Bone marrow (tissue), 2 donors: ENCODE measurements at regions not wholly inside any gene's neighbourhood (a gene's known extent, or its start where the extent isn't known, plus 50 kb on each side); places are given as distances from the start of the nearest gene placed in this dataset.

Source experiments
- DNase-seq, 2 donors: peaks; one replicate each; lab custom pipeline; 2025; lab: John Stamatoyannopoulos, UW

DNA sequence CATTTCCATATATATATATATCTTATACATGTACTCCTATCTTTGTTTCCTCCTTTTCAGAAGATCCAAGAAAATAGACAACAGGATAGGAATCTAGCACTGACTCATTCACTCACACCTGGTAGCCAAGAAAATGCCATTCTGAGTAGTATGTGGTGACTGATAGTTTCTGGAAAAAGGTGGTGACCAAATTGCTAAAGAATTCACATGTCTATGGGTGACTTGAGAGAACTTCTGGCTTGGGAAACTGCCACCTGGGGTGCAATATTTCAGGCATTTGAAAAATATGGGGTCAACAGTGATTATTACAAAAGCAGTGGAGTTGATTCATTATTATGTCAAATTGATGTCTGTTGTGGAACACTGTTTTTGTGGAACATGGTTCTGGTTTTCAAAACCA is 605.1 kb downstream of the PCDH18 start:
- no peak for DNase-seq

DNA sequence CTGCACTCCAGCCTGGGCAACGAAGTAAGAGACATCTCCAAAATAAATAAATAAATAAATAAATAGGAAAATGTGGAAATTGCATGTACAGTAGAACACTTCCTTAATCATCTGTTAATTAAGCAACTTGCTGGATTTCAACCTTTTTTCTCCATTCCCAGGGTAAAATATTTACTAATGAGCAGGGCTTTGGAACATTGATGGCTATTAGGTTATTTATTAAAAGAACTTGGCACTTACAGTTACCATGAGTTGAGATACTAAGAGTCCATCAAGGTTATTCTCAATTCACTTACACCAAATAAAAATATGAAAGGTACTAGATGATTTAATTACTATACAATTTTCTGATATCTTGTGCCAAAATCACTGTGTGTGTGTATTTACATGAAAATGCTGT is 607.1 kb downstream of the PCDH18 start:
- DNase-seq, result no peak

DNA sequence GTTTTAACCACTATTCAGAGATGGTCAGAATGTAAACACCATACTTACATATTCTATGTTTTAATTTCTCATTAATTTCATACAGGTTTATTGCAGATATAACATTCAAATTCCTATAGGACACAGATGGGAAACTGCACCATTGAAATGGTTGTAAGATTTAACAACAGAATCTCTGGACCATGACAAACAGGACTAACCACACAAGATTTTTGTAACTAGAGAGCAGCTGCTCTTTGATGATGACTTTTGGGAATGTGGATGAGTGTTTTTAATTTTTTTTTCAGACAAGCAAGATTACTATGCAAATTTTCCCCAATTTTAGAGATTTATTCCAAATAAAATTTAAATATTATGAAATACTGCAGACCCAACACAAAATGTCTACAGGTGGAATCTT is 610.2 kb downstream of the PCDH18 start:
- no peak for DNase-seq

DNA sequence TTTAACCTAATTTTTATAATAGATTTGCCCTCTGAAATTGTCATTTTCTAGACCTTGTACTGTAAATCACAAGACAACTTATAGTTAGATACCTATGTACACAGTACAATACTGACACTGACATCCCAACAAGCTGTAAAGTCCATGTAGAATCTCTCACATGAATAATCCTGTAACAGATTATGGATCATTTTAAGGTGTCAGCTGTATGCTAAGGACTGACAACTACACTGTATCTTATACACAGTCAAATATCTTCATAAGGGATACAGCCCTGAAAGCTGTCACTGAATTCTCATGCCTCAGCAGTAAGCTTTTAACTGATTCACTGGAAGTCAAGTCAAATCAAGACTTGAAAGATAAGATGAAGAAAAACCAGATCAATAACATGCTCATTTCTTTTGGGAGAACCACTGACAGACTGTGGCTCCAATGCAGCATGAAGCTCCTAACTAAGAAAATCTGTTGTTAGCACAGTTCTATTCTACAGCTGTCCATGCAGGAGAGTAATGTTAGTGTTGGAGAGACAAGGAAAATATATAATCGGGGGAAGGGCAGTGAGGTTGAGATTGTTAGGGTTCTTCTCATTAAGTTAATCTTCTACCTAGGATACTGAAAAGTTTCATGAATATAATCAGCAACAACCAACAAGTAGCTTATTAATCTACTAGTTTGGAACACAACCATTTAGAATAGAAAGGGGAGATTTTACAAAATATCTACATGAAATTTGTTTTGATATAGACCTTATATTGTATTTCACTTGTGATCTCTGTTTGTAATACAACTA is 612.0 kb downstream of the PCDH18 start:
- no peak for DNase-seq

DNA sequence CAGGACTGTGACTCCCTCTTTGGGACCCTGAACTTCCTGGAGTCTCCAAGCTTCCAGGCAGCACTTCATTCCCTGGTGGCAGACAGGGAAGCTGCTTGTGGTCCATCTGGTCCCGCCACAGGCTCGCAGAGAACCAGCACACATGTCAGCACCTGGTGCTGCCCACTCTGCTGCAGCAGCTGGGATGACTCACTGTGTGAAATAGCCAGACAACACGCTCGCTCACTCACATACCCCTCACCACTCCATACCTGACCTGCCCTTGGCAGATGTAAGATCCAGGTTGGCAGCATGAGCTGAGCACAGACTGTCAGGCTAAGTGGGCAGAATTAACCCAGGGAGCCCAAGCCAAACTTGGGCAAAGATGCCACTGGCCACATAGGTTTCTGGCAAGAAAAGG is 613.5 kb downstream of the PCDH18 start:
- DNase-seq, result no peak

DNA sequence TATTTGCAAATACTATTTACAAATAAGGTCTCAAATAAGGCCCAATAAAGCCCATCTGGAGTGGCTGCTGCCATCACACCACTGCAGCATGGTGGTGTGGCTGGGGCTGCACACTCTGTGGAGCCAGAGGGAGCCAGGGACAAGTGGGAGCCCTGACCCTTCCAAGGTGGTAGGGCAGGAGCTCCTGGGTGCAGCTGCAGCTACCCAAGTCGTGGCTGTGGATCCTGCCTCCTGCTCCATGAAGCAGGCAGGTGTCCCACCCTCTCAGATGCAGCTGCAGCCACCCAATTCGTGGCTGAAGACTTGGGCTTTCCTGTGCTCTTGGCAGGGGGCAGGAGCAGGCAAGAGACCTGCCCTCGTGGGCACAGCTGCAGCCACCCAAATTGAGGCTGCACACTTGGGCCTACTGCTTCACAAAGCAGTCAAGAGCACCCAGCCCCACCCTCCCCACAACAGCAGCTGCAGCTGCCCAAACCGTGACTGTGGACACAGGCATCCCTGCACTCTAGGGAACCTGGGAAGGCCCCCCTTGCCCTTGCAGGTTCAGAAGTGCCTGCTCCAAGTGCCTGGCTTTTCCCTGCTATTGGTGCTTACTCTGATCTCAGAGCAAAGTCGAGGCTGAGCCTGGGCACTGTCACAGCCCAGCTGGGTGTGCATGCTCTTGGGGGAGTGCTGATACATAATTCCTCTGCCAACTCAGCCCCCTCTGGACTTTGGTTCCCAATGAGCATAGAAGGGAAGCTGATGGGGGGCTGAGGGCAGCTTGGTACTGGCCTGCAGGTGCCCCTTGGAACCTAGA is 614.8 kb downstream of the PCDH18 start:
- no peak for DNase-seq

DNA sequence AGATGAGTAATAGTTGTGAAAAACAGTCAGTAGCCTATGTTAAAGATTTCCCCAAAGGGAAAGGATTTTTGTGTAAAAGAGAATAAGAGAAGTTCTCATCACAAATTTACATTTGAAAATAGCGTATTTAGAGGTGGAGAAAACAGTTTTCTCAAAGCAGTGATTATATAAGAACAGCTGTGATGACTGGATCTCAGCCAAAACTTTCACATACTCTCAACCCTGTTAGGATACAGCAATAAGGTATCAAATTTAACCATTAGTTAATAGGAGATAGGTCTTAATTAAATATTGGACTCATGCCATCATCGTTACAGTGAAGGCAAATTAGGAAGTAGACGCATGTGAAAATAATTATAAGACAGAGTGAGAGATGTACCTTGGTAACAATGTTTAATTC is 622.7 kb downstream of the PCDH18 start:
- DNase-seq, result no peak

DNA sequence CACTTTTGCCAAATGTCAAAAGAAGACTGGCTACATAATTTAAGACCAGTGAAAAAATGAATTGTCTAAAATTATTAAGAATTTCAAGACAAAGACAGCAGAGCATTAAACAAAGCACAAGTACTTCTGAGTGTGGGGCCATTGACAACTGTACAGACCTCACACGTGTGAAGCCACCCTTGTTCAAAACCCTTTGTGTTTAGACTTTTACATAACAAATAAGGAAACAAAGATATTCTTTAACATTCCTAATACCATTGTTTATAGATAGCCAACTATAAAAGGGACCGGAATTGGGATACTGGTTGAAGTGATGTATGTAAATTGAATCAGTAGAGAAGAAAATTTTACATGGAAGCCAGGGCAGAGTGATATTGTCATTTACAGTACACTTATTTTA is 624.2 kb downstream of the PCDH18 start:
- no peak for DNase-seq

DNA sequence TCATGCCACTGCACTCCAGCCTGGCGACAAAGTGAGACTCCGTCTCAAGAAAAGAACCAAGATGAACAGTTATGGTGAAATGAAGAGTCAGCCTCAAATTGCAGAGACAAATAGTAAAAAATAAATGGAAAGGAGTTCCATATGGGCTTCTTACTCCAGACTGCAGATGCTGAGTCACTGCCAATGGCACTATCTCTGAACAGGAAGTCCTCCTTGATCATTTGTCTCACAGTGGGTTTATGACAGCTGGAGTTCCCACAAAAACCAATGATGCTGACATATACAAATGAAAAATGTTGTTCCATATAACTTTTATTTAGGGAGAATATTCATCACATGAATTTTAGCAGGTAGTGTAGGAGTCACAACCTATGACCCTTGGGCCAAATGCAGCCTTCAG is 631.6 kb downstream of the PCDH18 start:
- peak in 1 of 2 donors; percentile 4 for DNase-seq

DNA sequence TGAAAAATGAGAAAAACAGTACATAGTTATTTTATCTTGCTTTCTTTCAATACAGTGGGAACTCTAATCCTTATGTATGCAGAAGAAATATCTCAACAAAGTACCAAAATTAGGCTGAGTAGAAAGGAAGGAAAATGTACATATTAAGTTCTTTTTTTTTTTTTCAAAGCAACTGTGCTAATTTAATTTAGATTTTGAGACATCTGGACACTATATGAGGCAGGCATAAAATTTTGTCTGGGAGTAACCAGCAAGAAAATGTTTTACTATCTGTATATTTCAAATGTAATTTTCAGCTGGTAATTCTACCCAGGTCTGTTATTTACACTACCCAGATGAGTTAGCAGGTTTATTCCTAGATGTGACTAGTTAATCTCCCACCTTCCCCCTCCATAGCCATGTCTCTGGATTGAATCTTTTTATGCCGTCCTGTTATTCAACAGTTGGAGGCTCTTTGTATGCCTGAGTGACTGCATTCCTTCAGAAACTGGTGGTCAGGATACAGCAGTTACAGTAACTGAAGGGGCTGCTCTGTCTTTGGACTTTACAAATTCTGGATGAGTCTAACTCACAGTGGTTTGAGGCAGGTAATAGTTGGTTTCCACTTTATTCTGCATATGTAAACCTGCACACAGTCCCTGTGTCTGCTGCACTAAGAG is 633.6 kb downstream of the PCDH18 start:
- DNase-seq, result no peak

DNA sequence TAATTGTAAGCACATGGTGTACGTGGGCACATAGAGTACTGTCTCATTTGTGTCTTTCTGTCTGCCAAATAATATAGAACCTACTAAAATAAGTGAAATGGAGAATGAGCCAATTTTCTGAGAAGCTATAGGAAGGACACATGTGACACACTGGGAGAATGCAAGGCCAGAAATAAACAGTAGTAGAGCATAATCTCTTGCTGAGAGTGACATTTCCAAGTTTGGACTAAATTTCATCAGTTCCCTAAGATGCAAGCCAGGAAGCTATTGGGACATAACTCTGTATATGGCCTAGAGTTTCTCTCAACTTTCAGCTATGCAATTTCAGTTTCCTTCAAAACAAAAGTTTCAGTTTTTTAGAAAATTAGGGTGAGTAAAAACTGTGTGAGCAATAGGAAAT is 638.7 kb downstream of the PCDH18 start:
- DNase-seq, result no peak

DNA sequence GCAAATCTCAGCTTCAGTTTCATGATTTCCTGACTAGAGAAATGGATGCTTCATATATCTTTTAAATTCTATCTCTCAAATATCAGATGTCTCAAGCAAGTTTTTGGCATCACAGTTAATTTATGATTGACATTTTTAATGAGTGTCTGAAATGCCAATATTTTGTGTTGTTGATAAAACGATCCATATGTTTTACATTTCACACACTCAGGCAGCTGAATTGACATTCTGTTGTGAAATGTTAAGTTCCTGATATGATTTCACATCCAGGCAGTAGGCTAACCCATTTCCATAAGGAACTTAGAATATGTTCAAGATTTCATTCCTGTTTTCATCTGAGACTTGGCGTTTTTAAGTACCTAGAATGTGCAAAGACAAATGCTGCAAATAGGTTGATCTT is 650.6 kb downstream of the PCDH18 start:
- no peak for DNase-seq

DNA sequence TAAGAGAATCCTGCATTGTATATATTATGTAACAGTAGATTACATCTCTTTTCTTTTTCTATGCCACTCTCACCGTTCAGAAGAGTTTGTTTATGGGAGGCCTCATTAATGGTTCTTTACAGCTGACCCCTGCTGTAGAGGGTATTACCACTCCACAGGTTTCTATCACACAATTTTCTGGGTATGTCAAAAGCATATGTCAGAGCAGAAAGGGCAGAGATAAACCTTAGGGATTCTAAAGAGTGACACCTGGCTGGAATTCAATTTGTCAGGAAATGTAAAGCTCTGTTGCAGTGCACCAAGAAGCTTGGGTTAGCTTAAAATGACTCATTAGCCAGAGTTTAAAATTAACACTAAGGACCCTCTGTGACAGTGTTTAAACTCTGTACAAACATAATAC is 658.7 kb downstream of the PCDH18 start:
- no peak for DNase-seq

DNA sequence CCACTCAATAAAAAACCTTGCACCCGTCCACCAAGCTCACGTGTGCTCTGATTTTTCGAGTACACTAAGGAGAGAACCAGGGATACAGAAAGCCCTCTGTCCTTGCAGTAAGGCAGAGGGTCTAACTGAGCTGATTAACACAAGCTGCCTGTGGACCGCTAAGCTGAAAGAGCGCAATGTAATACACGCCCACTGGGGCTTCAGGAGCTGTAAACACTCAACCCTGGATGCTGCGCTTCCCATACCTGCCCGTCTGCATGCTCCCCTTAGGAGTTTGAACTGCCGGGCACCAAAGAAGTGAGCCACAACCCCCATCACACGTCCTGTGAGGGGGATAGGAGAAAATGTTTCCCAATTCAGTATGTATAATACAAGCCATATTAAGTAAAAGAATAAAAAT is 664.8 kb downstream of the PCDH18 start:
- DNase-seq, result no peak

DNA sequence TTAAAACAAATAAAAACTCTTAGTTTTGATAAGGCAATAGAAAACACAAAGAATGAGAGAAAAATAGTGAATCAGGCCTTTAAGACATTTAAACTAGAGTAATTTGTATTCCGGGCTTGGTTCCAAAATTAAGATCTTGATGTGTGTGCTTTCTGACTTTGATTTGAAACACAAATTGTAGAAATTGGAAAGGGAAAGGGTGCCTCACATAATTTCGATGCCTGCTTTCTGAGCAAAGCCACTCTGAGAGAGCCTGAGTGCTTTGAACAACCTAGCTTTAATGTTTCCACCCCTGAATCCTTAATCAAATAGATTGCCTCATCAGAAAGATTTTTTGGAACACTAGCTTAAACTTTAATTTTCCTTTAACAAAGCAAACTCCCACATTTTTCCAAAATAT is 666.8 kb downstream of the PCDH18 start:
- no peak for DNase-seq

DNA sequence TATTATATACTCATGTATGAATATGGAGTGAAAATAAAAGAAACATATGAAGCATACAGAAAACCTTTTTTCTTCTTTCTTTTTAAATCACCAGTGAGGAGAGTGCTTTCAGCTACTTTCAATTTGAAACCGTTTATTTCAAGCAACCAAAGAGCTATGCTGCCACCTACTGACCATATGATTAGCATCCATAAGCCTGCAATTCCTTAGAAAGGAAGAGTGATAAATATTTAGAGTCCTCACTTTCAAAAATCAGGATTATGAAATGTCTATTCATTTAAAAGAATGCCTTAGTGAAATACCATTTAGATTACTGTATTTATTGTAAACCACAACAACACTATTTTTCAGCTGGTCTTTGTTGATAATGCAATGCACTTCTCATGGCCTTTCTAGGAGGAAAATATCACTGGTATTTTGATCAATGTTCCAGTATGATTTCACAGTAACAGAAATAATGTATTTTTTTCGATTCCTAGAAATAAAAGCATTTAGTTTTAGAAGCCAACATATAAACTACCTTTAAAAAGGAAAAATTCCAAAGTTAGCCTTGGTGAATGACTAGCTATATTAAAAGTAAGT is 667.6 kb downstream of the PCDH18 start:
- DNase-seq, result peak in 1 of 2 donors; percentile 45

DNA sequence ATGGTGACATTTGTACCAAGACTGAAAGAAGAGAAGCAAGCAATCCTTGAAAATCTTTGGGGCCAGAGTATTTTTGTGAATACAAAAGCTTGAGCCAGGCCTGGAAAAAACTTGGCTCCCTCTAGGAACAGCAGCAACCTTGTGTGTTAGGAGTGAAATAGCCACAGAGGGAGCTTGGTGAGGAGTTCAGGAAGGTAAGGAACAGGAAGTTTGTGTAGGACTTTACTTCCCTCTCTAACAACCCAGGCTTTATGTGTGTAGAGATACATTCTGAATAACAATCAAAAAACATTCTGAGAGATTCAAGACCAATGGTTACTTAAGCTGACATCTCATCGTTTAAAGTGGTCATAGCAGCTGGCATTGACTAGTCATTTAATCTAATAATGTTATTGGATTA is 668.5 kb downstream of the PCDH18 start:
- no peak for DNase-seq

DNA sequence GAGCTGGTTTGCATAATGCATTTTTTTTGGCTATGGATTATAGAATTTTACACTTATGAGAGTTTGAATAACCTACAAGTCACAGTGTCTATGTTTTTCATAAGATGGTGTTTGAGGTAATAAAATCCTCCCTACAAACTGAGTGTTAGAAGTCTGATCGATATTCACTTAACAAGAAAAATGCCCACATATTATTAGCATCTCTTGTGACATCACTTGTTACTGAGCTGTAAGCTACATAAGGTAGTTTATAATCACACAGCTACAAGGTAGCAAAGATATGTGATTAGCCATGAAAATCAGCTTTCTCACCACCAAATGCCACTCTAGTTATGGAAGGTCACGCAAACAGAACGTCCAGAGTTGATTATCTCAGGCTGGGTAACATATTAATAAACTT is 669.6 kb downstream of the PCDH18 start:
- no peak for DNase-seq

DNA sequence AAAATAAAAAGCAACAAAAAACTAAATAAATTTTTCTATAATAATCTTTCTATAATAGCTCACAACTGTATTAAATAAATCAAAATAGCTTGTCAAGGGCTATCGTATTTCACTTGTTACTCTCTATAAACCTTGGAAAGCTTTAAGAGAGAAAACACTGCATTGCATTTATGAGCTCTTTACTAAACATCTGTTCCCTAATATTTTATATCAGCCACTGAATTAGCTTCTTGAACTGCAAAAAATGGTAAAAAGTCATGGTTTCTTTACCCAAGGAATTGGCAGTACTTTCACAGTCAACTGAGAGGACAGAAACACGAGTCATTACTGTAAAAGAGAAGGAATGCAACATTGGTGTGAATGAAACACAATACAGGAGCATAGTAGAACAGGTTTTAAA is 671.2 kb downstream of the PCDH18 start:
- no peak for DNase-seq

DNA sequence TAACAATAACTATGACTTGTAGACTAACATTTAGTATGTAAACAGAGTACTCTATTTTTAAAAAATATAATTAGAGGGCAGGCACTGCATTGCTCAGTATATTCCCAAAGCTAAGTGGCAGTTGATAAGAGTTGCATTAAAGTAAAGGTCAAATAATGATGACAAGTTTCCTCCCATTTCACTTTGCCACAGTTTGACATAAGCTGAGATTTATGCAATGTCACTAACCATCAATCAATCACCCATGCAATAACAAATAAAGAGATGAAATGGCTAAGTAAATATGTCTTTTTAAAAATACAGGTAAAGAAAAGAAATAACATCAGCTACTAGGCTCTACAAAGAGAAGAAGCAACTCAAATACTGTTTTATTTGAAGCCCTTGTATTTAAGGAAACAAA is 673.4 kb downstream of the PCDH18 start:
- DNase-seq, result no peak

DNA sequence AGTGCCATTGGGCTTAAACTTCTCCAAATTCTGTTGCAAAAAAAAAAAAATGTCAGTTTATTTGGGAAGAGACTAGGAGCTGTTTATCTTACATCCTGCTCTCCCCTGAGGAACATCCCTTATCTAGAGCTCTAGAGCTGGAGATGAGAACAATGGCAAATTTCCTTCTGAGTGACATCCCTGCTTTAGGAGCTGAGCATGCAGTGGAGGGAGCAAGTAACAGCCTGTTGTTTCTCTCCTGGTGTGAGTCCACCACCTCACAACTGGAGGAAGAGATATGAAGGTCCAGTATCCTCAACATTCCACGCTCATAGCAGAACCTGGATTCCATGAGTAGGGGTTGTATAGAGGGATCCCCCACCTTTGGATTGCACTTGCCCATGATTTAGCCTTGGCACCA is 676.4 kb downstream of the PCDH18 start:
- DNase-seq, result no peak

DNA sequence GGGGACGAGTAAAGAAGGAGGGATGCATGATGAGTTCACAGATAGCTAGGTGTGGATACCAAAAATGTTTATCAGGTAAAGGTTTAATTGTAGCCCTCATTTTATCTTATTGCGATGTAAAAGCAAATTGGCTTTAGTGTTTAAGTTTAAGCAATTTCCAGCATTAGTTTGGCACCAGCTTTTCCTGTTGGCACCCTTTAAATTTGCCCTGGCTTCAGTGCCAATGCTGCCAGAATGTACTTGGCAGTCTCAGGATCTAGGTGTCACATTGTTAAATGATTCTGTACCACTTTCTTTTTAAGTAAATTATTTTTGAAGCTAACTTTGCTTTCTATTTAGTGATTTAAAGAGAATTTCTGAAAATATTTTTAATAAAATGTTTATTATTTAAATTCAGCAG is 681.8 kb downstream of the PCDH18 start:
- no peak for DNase-seq
